ENCODE measurements at regions not wholly inside any gene's neighbourhood (a gene's known extent, or its start where the extent isn't known, plus 50 kb on each side); places are given as distances from the start of the nearest gene placed in this dataset.

GRCh38 chr4:15232366-15233263 lies 195.2 kb upstream of the C1QTNF7 start:
- no peak for DNase-seq

- no peak for DNase-seq
Measured at GRCh38 chr4:15233264-15233597, 194.6 kb upstream of the C1QTNF7 start.

GRCh38 chr4:15233626-15234025 lies 194.2 kb upstream of the C1QTNF7 start:
- DNase-seq, result no peak

- DNase-seq, result no peak
Measured at GRCh38 chr4:15234116-15234855, 193.5 kb upstream of the C1QTNF7 start.

- DNase-seq, result no peak
Measured at GRCh38 chr4:15234856-15235126, 193.0 kb upstream of the C1QTNF7 start.

GRCh38 chr4:15235135-15235534 lies 192.7 kb upstream of the C1QTNF7 start:
- DNase-seq, result no peak

- no peak for DNase-seq
Measured at GRCh38 chr4:15237648-15238230, 190.1 kb upstream of the C1QTNF7 start.

GRCh38 chr4:15238720-15239119 lies 189.1 kb upstream of the C1QTNF7 start:
- no peak for DNase-seq

- DNase-seq, result no peak
Measured at GRCh38 chr4:15239866-15240265, 188.0 kb upstream of the C1QTNF7 start.

GRCh38 chr4:15240764-15241163 lies 187.1 kb upstream of the C1QTNF7 start:
- no peak for DNase-seq

- no peak for DNase-seq
Measured at GRCh38 chr4:15242021-15242420, 185.8 kb upstream of the C1QTNF7 start.

GRCh38 chr4:15244354-15244753 lies 183.5 kb upstream of the C1QTNF7 start:
- no peak for DNase-seq

- no peak for DNase-seq
Measured at GRCh38 chr4:15245006-15245530, 182.8 kb upstream of the C1QTNF7 start.

GRCh38 chr4:15250021-15250441 lies 177.8 kb upstream of the C1QTNF7 start:
- DNase-seq, result no peak

GRCh38 chr4:15253349-15253748 lies 174.5 kb upstream of the C1QTNF7 start:
- DNase-seq, result no peak

- DNase-seq, result no peak
Measured at GRCh38 chr4:15254236-15254880, 173.5 kb upstream of the C1QTNF7 start.

- DNase-seq, result no peak
Measured at GRCh38 chr4:15255537-15255936, 172.3 kb upstream of the C1QTNF7 start.

- no peak for DNase-seq
Measured at GRCh38 chr4:15260758-15261157, 167.1 kb upstream of the C1QTNF7 start.

- DNase-seq, result no peak
Measured at GRCh38 chr4:15262396-15262795, 165.4 kb upstream of the C1QTNF7 start.

- no peak for DNase-seq
Measured at GRCh38 chr4:15270201-15270600, 157.6 kb upstream of the C1QTNF7 start.

- no peak for DNase-seq
Measured at GRCh38 chr4:15286041-15286440, 141.8 kb upstream of the C1QTNF7 start.

GRCh38 chr4:15291122-15291521 lies 136.7 kb upstream of the C1QTNF7 start:
- no peak for DNase-seq

- no peak for DNase-seq
Measured at GRCh38 chr4:15293711-15294110, 134.1 kb upstream of the C1QTNF7 start.
